Caco-2 (cell line): ENCODE measurements at regions not wholly inside any gene's neighbourhood (a gene's known extent, or its start where the extent isn't known, plus 50 kb on each side); places are given as distances from the start of the nearest gene placed in this dataset.

Experiments
- BruUV-seq: library from RNA; stranded (reverse); fragments of 400-500 nt; replicated peaks from 2 replicates; lab custom pipeline; 2021; lab: Mats Ljungman, UMichigan
- CTCF ChIA-PET: fragments of 300-600 bp; sonication (Branson Sonifier 250); formaldehyde crosslinking; loops from one replicate; lab custom pipeline; 2022; ENCODE audit warnings: antibody characterized with exemption; lab: Charles Lee
- POLR2A ChIA-PET: fragments of 300-600 bp; sonication (Branson Sonifier 250); formaldehyde crosslinking; loops from one replicate; lab custom pipeline; 2022; ENCODE audit warnings: antibody characterized with exemption; lab: Charles Lee
- DNase-seq, 2 experiments: peaks; one replicate each; pipeline versions ENCODE4 v3.0.0 to v3.0.0-alpha.2; 2020 to 2022
- H3K27me3 ChIP-seq: replicated peaks from 2 replicates; pipeline ENCODE4 v1.6.0; 2011; ENCODE audit warnings: low read length; ENCODE audit not compliant: control insufficient read depth, insufficient read depth
- H3K36me3 ChIP-seq: 2 replicates; pipeline ENCODE4 v1.5.1; 2011; ENCODE audit warnings: low read length; ENCODE audit not compliant: control insufficient read depth, insufficient read depth
- H3K4me1 ChIP-seq: fragments of 250-450 bp; sonication (Bioruptor Pico); 2 replicates; pipeline ENCODE4 v1.5.1; 2020; ENCODE audit warnings: mild to moderate bottlenecking
- H3K4me3 ChIP-seq: 2 replicates; pipeline ENCODE4 v1.5.1; 2011; ENCODE audit warnings: low read depth, mild to moderate bottlenecking, control low read depth, low read length
- H3K9me3 ChIP-seq: fragments of 250-450 bp; sonication (Bioruptor Pico); 2 replicates; pipeline ENCODE4 v1.5.1; 2020; ENCODE audit warnings: mild to moderate bottlenecking, moderate library complexity
- H3K27ac Mint-ChIP-seq: one replicate; pipeline ENCODE4 v1.8.0; 2022; ENCODE audit warnings: mixed read lengths; ENCODE audit not compliant: unreplicated experiment
- H3K27me3 Mint-ChIP-seq: one replicate; pipeline ENCODE4 v1.8.0; 2022; ENCODE audit warnings: mixed read lengths; ENCODE audit not compliant: insufficient read depth, unreplicated experiment
- H3K36me3 Mint-ChIP-seq: one replicate; pipeline ENCODE4 v1.8.0; 2022; ENCODE audit warnings: mild to moderate bottlenecking, mixed read lengths; ENCODE audit not compliant: insufficient read depth, unreplicated experiment
- H3K4me1 Mint-ChIP-seq: one replicate; pipeline ENCODE4 v1.8.0; 2022; ENCODE audit warnings: low read depth, mixed read lengths; ENCODE audit not compliant: unreplicated experiment
- H3K4me3 Mint-ChIP-seq: one replicate; pipeline ENCODE4 v1.8.0; 2022; ENCODE audit warnings: mild to moderate bottlenecking, moderate library complexity, mixed read lengths; ENCODE audit not compliant: unreplicated experiment
- H3K9me3 Mint-ChIP-seq: one replicate; pipeline ENCODE4 v1.8.0; 2022; ENCODE audit warnings: mixed read lengths; ENCODE audit not compliant: unreplicated experiment
- intact Hi-C: fragments of 100-400 bp; cut with micrococcal nuclease; formaldehyde crosslinking; loops from one replicate; pipeline ENCODE4 v1.10.0; 2022; ENCODE audit not compliant: unreplicated experiment
- TF ChIP-seq, protein P1 (sequence below), 2 experiments: fragments of 200-600 bp in 1 of 2; IDR thresholded peaks; 1 replicate in 1 of 2; 2 replicates in 1 of 2; pipeline versions ENCODE4 v1.5.1 to v1.8.0; 2011 to 2022; ENCODE audit warnings: antibody characterized with exemption in 1 of 2, control low read depth in 1 of 2, inconsistent platforms in 1 of 2, low read depth in 1 of 2, low read length in 1 of 2, mild to moderate bottlenecking in 1 of 2, moderate library complexity in 1 of 2; ENCODE audit not compliant: insufficient read depth in 1 of 2, severe bottlenecking in 1 of 2, unreplicated experiment in 1 of 2

DNA sequence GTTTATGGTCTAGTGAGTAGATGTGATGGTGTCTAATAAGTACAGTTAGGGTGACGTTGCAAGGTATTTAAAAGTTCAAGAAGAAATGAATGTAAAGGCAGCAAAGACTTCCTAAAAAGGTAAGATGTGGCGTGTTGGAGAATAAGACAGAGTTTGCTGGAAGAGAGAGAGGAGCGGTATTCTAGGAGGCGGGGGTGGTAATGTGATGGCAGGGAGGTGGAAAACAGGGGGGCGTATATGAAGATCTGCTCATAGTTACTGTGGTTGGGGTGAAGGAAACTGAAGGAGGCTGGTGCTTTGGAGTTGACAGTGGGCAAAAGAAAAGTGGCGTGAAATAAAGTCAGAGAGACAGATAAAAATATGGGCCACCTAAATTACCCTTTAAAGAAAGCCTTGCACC lies 164.9 kb upstream of the LRRN1 start:
- H3K4me3 ChIP-seq, result no peak overlapping the region
- BruUV-seq, result no TSS peak
- H3K9me3 ChIP-seq, result no peaks in the 10 kb centered on the region
- TF ChIP-seq, protein P1, sequence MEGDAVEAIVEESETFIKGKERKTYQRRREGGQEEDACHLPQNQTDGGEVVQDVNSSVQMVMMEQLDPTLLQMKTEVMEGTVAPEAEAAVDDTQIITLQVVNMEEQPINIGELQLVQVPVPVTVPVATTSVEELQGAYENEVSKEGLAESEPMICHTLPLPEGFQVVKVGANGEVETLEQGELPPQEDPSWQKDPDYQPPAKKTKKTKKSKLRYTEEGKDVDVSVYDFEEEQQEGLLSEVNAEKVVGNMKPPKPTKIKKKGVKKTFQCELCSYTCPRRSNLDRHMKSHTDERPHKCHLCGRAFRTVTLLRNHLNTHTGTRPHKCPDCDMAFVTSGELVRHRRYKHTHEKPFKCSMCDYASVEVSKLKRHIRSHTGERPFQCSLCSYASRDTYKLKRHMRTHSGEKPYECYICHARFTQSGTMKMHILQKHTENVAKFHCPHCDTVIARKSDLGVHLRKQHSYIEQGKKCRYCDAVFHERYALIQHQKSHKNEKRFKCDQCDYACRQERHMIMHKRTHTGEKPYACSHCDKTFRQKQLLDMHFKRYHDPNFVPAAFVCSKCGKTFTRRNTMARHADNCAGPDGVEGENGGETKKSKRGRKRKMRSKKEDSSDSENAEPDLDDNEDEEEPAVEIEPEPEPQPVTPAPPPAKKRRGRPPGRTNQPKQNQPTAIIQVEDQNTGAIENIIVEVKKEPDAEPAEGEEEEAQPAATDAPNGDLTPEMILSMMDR (IDR thresholded peaks at IDR 0.05; ENCODE audit: insufficient read depth in 1 of 2, low read depth in 1 of 2, low read length in 1 of 2, severe bottlenecking in 1 of 2, unreplicated experiment in 1 of 2), result no peak
- intact Hi-C loops, result no loop called here
- DNase-seq, result no peak
- ChIA-PET CTCF (no interaction called here), POLR2A (no interaction called here)
- no peaks in the 10 kb centered on the region for H3K27me3 ChIP-seq
- Mint-ChIP-seq H3K4me1 (peaks cover 14% of the 10 kb centered on the region), H3K9me3 (no peaks in the 10 kb centered on the region), H3K27ac (no peak overlapping the region), H3K4me3 (no peak overlapping the region), H3K36me3 (no peaks in the 10 kb centered on the region), H3K27me3 (no peaks in the 10 kb centered on the region)
- peaks cover 15% of the 10 kb centered on the region for H3K4me1 ChIP-seq
- H3K36me3 ChIP-seq, result no peaks in the 10 kb centered on the region

DNA sequence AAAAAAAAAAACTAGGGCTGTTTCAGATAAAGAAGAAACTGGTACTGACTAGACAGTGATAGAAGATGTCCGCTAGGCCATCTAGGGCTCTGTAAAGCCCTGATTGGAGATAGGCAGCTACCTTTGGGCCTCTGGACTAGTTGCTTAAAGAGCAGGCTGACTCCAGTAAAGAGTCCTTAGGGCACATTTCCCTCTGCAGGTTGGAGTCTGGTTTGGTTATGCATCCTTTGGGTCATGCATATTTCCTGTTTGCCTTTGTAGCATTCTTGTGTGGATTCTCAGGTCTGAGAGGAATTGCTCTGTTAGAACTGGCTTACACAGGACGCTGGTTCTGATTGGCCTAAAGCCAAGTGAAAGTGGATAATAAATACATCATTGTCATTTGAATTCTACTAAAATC lies 165.5 kb upstream of the LRRN1 start:
- TF ChIP-seq, protein P1 (IDR thresholded peaks at IDR 0.05; ENCODE audit: insufficient read depth in 1 of 2, low read depth in 1 of 2, low read length in 1 of 2, severe bottlenecking in 1 of 2, unreplicated experiment in 1 of 2), result no peak
- no peak overlapping the region for H3K4me3 ChIP-seq
- H3K9me3 Mint-ChIP-seq, result no peaks in the 10 kb centered on the region

DNA sequence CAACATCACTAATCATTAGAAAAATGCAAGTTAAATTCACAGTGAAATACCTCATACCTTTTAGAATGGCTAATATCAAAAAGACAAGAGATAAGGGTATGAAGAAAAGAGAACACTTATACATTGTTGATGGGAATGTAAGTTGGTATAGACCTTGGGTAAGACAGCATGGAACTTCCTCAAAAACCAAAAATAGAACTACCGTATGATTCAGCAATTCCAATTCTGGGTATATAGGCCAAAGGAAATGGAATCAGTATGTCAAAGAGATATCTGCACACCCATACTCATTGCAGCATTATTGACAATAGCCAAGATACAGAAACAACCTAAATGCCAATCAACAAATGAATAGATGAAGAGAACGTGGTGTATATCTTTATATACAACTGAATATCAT lies 166.8 kb upstream of the LRRN1 start:
- CTCF ChIA-PET, result no interaction called here
- POLR2A ChIA-PET, result no interaction called here

More for the DNA sequence above, 165.5 kb upstream of the LRRN1 start:
- no peaks in the 10 kb centered on the region for H3K36me3 Mint-ChIP-seq
- H3K4me3 Mint-ChIP-seq, result no peak overlapping the region
- intact Hi-C loops, result no loop called here
- no peaks in the 10 kb centered on the region for H3K36me3 ChIP-seq
- no peaks in the 10 kb centered on the region for H3K27me3 ChIP-seq
- CTCF ChIA-PET, result no interaction called here
- POLR2A ChIA-PET, result no interaction called here
- H3K4me1 Mint-ChIP-seq, result peaks cover 14% of the 10 kb centered on the region
- no peaks in the 10 kb centered on the region for H3K9me3 ChIP-seq
- no TSS peak for BruUV-seq
- H3K27me3 Mint-ChIP-seq, result no peaks in the 10 kb centered on the region
- peaks cover 15% of the 10 kb centered on the region for H3K4me1 ChIP-seq
- no peak overlapping the region for H3K27ac Mint-ChIP-seq
- no peak for DNase-seq

More for the DNA sequence above, 166.8 kb upstream of the LRRN1 start:
- no peak for DNase-seq
- Mint-ChIP-seq H3K9me3 (no peaks in the 10 kb centered on the region), H3K4me1 (peaks cover 13% of the 10 kb centered on the region), H3K4me3 (no peak overlapping the region), H3K27me3 (no peaks in the 10 kb centered on the region), H3K36me3 (no peaks in the 10 kb centered on the region), H3K27ac (no peak overlapping the region)
- Histone ChIP-seq H3K36me3 (no peaks in the 10 kb centered on the region), H3K4me1 (peaks cover 13% of the 10 kb centered on the region), H3K27me3 (no peaks in the 10 kb centered on the region), H3K4me3 (no peak overlapping the region), H3K9me3 (peaks cover 3% of the 10 kb centered on the region; the same call in 1 of the 2 replicates)
- no TSS peak for BruUV-seq
- intact Hi-C loops, result no loop called here
- TF ChIP-seq, protein P1 (IDR thresholded peaks at IDR 0.05; ENCODE audit: insufficient read depth in 1 of 2, low read depth in 1 of 2, low read length in 1 of 2, severe bottlenecking in 1 of 2, unreplicated experiment in 1 of 2), result no peak
